SHP77 treated with DMSO at 0.1 percent for 48 hours (cell line): ENCODE measurements at regions not wholly inside any gene's neighbourhood (a gene's known extent, or its start where the extent isn't known, plus 50 kb on each side); places are given as distances from the start of the nearest gene placed in this dataset.
"Not testable (repeated sequence)": the region's sequence is repeated elsewhere in the genome, so short reads cannot be mapped to it uniquely, and the experiment has no call there.

Experiments
- DNase-seq: peaks from one replicate; lab custom pipeline; 2025; lab: John Stamatoyannopoulos, UW

DNA sequence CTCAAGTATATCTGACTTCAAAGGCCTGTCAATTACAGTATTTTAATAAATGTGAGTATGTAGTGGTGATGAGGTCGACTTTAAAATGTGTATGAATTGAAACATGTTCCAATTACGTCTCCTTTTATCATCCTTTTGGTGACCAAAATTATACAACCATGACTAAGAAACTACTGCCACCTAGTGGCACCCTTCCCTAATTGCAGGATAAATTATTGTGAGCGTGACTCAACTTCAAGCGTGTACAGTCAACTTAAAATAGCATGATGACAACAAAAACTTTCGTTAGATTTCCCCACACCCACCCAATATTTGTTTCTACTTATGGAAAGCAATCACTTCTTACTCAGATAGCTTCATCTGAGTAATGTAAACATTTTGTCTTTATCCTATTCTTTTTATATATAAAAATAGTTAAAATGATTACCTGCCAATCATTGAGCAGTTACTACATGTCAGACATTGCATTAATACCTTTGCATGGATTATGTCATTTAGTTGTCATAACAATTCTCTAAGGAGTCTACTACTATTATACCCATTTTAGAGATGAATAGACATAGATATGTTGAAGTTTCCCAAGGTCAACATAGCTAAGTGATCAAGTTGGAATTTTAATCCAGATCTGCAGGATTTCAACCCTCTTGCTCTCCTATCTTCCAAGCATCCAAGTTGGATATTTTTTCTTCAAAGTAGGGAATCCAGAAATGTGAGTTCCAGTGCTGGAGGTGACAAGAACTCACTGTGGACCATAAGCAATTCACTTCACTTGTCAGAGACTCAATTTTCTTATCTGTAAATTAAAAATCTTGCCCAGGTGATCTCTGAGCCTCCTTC, 106.0 kb downstream of the MEX3B start:
- DNase-seq = peak; percentile 40

DNA sequence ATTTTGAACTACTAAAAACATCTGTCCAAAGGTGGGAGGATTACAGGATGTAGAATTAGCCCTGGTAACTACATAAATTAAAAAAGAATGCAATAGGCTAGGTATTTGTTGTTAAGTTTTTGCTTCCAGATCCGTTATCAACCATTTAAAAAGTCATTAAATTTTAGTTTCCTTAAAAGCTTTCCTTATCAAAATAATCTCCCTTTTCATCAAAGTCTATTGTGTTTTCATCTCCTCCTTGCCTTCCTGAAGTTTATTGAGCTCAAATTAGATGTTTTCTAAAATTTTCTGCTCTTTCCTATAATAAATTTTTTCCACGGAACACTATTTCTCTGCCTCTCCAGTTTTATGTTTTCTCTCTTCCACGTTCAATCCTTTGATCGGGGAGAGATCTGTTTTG, 108.6 kb downstream of the MEX3B start:
- DNase-seq = no peak

DNA sequence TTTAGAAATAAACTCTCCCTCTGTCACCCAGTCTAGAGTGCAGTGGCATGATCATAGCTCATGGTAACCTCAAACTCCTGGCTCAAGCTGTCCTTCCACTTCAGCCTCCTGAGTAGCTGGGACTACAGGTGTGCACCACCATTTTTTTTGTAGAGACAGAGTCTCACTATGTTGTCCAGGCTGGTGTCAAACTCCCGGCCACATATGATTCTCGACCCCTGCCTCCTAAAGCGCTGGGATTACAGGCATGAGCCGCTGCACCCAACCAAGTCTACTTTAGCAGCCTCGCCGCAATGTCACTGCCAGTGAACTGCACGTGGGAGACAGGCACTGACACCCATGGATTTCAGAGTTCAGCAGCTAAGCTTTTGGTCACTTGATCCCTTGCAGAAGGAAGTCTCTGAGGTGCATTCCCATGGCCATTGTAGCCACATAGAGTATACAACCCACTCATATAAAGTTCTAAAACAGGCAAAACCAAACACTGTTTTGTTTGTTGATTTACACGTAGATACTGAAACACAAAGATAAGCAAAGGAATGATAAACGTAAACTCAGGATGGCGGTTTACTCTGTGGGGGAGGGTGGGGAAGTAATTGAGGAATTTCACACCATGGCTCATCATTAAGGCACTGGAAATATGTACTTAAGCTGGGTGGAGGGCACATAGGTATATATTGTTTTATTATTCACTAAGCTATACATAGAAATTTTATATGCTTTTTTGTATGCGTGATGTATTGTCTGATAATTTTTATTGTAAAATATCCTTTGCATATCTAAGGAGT, 115.0 kb downstream of the MEX3B start:
- DNase-seq = no peak

DNA sequence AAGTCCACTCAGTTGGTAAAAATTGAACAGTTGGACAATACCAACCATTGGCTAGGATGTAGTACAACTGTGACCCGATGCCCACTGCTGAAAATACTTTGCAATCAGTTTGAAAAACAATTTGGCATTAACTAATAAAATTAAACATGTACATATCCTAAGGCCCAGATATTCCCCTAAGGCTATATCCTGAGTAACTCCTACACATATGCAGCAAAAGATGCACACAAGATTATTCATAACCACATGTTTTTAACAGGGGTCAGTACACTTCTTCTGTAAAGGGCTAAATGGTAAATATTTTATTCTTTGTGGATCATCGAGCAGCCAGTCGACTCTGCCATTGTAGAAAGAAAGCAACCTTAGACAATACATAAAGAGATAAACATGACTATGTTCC, 116.3 kb downstream of the MEX3B start:
- no peak for DNase-seq

DNA sequence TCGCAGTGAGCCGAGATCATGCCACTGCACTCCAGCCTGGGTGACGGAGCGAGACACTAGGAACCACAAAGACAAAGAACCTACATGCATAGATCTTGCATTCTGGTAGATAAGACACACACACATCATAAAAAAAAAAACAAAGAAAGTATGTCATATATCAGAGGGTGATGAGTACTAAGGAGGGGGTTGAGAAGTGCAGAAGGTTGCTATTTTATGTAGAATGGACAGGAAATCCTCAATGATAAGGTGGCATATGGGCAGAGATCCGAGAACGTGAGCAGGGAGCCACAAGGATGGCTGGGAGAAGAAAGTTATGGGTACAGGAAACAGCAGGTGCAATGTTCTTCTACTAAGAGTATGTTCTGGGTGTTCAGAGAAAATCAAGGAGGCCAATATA, 118.8 kb downstream of the MEX3B start:
- DNase-seq = no peak

DNA sequence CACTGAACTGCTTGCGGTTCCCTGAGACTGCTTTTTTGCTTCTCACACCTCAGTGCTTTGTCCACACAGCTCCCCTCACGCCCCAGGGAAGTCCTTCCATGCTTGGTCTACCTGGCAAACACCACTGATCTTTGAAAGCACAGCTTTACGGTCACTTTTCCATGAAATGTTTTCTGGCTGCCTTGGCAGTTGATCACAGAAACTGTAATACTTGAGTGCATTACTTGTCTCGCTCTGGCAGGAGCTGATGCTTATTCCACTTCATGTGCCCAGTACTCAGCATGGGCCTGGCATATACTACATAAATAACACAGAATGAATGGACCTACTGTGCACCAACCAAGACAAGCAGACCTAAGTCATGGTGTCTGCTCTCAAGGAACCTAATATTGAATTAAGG, 121.1 kb downstream of the MEX3B start:
- no peak for DNase-seq

DNA sequence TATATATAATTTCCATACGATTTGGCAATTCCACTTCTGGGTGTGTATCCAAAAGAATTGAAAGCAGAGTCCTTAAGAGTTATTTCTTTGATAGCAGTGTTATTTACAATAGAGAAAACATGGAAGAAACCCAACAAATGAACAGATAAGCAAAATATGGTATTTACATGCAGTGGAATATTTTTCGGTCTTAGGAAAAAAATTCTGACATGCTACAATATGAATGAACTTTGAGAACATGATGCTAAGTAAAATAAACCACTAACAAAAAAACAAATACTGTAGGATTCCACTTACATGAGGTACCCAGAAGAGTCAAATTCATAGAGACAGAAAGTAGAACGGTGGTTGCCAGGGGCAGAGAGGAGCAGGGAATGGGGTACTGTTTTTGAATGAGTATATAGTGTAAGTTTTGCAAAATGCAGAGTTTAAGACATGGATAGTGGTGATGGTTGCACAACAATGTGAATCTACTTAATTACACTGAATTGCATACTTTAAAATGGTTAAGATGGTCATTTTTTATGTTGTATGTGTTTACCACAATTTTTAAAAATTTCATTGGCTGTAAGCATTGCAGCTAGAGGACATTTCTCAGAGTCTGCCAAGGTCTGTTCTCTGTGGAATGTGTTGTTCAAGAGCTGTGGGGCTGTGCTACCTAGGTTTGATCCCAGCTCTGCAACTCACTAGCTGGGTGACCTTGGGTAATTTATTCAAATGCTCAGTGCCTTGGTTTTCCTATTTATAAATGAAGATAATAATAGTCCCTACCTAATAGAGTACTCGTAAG, 122.1 kb downstream of the MEX3B start:
- DNase-seq = no peak

DNA sequence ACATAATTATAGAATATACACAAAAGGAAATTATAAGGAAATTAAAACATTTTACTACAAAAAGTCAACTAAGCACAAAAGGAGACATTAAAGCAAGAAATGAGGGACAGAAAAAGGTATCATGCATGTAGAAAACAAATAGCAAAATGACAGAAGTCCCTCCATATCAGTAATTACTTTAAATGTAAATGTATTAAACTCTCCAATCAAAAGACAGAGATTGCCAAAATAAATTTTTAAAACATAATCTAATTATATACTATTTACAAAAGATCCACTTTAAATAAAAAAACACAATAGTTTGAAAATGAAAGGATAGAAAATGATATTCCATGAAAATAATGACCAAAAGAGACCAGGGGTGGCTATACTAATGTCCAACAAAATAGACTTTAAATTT, 123.7 kb downstream of the MEX3B start:
- no peak for DNase-seq

DNA sequence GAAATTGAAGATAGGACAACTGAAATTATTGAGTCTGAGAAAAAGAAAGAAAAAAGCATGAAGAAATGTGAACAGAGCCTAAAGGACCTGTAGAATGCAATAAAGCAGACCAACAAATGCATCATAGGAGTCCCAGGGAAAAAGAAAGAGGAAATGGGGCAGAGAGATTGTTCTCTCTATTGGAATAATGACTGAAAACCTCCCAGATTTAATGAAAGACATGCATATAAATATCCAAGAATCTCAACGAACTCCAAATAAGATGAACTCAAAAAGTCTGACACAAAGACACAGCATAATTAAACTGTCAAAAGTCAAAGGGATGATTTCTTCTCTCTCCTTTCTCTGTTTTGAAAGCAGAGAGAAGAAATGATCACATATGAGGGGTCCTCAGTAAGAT, 124.7 kb downstream of the MEX3B start:
- DNase-seq = no peak

DNA sequence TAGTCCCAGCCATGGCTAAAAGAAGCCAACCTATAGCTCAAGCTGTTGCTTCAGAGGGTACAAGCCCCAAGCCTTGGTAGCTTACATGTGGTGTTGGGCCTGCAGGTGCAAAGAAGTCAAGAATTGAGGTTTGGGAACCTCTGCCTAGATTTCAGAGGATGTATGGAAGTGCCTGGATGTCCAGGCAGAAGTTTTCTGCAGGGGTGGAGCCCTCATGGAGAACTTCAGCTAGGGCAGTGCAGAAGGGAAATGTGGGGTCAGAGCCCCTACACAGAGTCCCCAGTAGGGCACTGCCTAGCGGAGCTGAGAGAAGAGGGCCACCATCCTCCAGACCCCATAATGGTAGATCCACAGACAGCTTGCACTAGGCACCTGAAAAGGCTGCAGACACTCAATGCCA, 127.1 kb downstream of the MEX3B start:
- DNase-seq = not testable (repeated sequence)

DNA sequence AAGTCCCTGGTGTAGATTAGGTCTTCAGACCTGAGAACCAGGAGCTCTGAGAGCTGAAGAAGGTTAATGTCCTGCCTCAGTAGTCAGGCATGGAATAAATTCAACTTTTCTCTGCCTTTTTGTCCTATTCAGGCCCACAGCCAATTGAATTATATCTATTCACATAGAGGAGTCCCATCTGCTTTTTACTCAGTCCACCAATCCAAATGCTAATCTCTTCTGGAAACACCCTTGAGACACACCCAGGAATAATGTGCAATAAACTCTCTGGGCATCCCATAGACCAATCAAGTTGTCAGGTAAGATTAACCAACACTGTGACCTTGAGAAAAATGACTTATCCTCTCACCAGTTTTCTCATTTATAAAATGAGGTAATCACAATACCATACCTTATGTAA, 129.4 kb downstream of the MEX3B start:
- DNase-seq = no peak

DNA sequence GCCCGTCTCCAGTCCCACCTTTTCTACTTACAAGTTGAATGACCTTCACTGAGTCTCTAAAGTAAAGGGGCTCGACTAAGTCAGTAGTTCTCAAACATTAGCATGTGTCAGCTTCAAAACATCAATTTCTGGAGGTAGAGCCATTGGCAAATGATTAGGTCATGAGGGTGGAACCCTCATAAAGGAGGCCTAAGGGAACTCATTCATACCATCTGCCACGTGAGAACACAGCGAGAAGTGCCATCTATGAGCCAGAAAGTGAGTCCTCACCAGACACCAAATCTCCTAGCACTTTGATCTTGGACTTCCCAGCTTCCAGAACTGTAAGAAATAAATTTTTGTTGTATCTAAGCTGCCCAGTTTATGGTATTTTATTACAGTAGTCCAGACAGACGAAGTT, 129.8 kb downstream of the MEX3B start:
- no peak for DNase-seq

DNA sequence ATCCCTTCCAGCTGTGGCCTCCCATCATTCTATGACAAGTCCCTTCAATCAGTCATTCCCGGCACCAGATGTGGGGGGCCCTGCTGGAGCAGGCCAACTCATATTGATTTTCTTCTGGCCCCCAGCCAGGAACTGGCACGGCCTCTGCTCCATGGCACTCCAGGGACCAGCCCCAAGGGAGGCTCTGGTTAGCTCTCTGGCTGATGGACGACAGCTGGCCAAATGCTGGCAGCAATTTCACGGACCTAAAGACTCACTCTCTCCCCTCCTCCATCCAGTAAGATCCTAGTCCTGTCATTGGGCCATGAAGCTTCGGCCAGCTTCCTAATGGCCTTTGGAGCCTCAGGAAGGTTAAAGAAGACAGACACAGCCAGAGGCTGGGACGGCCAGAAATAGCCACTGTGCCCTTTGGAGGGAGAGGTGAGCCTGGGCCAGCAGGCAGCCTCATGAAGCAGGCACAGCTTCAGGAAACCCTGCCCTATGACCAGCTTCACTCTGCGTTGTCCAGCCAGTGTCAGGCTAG, 131.0 kb downstream of the MEX3B start:
- DNase-seq = peak; percentile 39

DNA sequence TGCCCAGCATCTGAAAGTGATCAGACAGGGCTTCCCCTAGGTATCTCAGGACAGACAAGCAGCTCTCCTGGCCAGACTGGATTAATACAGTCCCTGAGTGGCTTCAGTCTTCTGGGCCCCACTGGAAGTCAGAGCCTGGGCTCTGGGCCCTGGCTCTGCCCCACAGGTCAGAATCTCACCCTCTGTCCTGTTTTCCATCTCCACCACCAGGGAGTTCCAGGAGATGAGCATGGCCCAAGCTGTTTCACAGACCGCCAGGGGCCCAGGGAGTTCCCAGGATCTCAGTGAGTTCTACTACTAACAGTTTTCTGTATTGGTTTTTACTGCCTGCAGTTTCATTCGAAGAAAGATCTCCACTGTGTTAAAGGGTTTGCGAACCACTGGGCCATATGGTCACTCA, 131.5 kb downstream of the MEX3B start:
- no peak for DNase-seq

DNA sequence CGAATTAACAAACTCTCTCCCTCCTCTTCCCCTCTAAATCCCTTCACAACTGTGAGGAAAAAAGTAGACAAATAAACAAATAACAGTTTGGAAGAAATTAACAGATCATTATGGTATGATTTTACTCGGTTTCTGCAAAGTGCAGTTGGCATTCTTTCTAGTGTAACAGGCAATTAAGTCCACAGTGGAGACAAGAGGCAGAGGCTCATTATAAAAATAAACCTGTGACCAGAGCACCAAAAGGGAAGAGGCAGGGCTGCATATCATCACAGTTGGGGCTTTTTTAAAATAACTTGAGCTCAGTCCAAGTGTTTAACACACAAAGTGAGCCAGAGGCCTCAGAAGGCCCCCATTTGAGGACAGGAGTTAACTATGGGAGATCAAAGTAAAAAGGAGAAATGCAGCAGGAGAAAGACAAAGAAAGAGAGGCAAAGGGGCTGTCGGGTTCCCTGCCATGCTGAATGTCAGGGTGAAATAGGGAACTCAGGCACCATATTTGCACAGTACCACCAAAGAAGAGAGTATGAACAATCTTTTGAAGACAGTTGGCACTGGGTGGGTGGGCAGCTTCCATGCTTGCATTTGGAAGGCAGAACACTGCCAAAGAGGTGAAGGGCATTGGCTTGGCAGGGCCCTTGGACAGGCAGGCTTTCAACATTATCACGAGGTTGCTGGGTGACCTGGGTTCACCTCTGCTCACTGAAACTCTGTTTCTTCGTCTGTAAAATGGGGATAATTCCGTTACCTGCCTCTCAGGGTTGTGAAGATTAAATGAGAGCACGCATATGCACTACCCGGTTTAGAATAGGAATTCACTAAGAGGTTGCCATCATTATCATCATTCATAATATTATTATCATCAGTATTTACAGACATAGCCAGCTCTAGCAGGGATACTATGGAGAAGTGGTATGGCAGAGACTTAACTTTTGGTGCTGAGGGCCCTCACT, 134.5 kb downstream of the MEX3B start:
- DNase-seq = no peak

DNA sequence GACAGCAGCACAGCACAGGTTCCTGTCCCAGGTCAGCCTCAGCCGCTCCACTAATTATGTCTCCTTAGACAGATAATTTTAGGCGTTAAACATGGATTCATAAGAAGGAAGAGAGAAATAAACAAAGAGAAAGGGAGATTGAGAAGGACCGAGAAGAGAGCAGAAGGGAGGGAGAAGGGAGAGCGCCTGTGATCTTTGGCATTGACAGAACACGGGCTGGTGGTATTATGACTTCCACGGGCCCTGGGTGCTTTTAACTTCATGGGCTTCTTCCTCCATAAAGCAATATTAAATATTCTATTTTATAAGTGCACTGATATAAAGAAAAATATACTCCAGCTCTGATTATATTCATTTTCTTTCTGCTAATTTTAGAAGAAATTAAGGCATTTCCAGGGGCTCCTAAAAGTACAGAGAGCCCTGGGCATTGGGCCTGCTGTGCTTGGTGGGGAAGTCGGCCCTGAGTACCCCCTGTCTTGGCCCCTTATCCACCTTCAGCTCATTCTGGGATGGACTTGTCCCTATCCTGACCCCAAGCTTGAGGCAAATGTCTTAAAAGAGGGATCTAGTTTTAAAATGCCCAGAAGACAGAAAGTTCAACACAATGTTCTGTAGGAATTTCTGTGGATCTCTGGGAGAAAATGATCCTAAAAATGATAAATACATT, 135.3 kb downstream of the MEX3B start:
- DNase-seq = no peak

DNA sequence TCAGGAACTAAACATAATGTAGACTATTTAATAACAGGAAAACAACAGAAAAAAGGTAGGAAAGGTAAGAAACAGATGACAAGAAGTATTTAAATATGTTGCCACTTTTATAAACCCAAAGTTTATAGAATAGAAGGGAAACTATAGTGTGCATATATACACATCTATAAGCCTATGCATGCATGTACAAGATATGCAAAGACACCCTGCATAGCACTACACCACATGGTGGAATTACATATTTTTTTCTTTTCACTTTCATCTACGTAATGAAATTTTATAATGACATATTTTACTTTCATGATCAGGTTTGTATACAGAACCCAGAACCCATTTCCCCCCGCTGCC, 136.8 kb downstream of the MEX3B start:
- DNase-seq = no peak

DNA sequence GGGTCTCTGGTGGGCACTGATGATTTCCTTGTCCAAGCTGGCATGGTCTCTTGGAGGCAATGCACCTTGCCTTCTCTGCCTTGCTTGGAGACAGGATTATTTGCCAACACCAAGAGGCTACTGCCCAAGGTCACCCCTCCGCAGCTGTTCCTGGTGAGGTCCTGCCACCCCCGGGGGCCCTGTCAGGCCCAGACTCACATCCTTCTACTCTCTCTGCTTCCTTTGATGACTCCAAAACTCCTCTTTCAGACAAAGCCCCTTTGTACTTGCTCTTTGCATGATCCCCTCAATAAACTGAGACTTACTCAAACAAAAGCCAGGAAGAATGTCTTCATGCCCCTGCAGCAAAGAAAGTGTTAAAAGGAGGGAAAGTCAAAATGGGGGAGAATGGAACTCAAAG, 137.7 kb downstream of the MEX3B start:
- no peak for DNase-seq

DNA sequence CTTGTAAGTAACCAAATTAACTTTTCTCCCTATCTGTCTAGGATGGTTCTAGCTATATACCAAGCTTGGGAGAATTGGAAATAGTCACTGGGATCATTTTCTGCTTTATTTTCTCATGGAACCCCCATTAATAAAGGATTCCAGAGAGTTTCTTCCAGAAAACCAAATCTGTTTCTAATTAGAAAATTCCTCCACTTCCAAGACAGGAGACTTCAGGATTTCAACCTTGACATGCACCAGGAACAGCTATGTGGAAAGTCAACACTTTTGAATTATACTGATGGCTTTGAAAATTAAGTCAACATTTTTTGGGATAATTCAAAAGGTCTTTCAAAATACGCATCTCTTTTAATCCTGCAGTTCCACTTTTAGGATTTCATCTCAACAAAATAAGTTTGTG, 138.3 kb downstream of the MEX3B start:
- DNase-seq = no peak

DNA sequence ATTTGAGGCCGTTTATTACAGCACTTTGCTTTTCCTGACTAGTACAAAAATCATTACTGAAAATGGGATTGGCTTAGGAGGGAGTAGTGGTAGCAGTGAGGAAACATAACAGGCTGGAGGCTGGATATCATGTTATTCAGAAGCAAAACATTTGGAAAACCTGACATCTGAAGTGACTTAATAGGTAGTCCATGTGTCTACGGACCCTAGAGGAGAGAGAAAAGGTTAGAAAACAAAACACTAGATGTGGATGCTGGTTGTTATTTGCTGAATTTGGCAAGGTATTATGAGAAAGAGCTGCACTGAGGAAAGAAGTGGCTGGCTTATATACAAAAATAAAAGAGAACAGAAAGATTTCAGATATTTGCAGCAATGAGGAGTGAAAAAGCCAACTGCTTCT, 139.9 kb downstream of the MEX3B start:
- DNase-seq = no peak

DNA sequence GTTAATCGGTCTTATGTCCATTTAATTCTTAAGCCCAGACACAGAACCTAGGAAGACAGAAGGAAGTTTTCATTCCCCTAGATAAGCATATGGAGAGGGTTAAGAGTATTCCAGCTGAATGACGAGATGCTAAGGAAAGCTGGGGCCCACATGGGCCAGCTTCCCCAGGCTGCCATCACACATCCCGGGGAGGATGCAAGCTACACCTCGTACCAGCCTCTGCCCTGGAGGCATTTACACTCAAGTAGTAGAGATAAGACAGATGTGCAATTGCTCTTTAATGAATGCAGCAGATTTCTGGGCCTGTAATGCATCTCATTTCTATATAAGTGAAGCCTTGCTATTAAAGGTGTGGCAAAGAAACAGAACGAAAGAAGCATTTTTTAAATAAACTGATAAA, 144.5 kb downstream of the MEX3B start:
- no peak for DNase-seq
